AG09309 (cell line): ENCODE measurements at regions not wholly inside any gene's neighbourhood (a gene's known extent, or its start where the extent isn't known, plus 50 kb on each side); places are given as distances from the start of the nearest gene placed in this dataset.

Experiments
- DNase-seq: peaks from one replicate; pipeline ENCODE4 v3.0.0-alpha.2; 2010; ENCODE audit warnings: low read depth
- H3K4me3 ChIP-seq: 2 replicates; pipeline ENCODE4 v1.5.1; 2011; ENCODE audit warnings: mild to moderate bottlenecking, low read depth, low read length, moderate library complexity; ENCODE audit not compliant: control insufficient read depth
- TF ChIP-seq, protein P1 (sequence below): IDR thresholded peaks from 2 replicates; pipeline ENCODE4 v1.5.1; 2011; ENCODE audit warnings: mild to moderate bottlenecking, low read depth, low read length, inconsistent platforms; ENCODE audit not compliant: insufficient read depth, control insufficient read depth; ENCODE audit errors: missing control alignments

DNA sequence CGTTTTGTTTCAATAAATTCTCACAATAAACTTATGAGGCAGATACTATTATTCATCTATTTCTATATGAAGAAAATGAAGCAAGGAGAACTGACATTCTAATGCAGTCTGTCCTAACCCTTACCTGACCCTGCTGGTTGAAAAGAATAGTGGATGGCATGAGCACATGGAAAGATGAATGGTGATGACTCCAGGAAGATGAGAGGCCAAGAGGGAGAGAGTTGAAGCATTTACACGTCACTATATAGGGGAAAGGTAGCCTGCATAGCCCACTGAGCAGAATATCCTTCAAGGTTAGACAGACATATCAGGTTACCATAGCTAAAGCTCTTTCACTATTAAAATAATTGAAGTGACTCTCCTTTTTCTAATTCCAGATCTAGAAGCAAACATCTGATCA is 163.9 kb upstream of the CDK1 start:
- TF ChIP-seq, protein P1, sequence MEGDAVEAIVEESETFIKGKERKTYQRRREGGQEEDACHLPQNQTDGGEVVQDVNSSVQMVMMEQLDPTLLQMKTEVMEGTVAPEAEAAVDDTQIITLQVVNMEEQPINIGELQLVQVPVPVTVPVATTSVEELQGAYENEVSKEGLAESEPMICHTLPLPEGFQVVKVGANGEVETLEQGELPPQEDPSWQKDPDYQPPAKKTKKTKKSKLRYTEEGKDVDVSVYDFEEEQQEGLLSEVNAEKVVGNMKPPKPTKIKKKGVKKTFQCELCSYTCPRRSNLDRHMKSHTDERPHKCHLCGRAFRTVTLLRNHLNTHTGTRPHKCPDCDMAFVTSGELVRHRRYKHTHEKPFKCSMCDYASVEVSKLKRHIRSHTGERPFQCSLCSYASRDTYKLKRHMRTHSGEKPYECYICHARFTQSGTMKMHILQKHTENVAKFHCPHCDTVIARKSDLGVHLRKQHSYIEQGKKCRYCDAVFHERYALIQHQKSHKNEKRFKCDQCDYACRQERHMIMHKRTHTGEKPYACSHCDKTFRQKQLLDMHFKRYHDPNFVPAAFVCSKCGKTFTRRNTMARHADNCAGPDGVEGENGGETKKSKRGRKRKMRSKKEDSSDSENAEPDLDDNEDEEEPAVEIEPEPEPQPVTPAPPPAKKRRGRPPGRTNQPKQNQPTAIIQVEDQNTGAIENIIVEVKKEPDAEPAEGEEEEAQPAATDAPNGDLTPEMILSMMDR: no peak
- no peak for DNase-seq
- no peak overlapping the region for H3K4me3 ChIP-seq

DNA sequence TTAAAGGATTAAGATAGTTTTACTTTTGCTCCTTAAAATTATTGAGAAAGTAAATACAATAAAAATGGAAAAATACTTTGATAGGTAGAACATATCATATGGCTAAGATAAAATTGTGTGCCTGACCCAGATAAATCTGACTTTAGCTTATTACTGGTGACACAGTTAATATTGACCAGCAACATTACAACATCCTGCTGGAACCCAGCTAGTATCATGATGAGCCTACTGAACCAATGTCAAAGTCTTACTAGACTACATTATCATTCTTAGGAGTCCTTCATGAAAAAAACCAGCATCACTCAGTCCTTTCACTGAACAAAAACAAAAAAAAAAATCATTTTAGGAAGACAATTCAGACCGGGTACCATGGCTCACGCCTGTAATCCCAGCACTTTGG is 164.8 kb upstream of the CDK1 start:
- no peak overlapping the region for H3K4me3 ChIP-seq
- no peak for DNase-seq
- TF ChIP-seq, protein P1: no peak

DNA sequence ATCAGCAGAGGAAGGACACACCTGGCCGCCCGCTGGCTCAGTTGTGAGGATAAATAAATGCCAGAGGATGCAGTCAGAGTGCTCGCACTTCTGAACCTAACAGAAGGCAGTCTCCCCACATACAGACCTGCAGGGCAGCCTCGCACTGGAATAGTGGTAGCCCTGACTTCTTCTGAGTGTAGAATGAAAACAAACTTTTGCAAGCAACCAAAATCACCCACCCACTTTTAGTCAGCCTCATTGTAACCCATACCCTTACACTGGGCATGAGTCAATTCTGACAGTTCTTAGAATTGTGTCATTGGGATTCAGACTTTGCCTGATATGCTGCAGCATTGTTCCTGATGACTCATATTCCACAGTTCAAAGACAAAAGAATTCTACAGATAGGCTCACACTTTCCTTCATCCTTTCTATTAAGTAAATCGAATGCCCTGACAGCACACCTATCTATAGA is 167.0 kb upstream of the CDK1 start:
- no peak overlapping the region for H3K4me3 ChIP-seq
- DNase-seq: peak; percentile 32
- TF ChIP-seq, protein P1: no peak

DNA sequence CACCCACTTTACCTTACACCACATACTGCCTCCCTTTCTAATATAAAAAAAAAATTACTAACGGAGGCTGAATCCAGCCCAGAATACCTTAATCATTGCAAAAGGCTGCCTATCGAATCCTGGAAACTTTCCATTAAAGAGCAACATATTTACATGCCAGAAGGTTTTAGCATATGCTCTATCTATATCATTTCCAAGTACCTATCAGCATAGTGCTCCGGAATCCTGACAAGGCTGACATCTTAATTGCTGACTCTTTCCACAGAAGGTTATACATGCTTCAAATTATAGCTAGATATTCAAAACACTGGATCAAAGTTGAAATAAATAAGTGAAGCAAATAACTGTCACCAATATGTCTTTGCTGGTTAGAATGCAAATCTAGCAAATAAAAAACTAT is 170.9 kb upstream of the CDK1 start:
- TF ChIP-seq, protein P1: no peak
- no peak overlapping the region for H3K4me3 ChIP-seq
- DNase-seq: no peak

DNA sequence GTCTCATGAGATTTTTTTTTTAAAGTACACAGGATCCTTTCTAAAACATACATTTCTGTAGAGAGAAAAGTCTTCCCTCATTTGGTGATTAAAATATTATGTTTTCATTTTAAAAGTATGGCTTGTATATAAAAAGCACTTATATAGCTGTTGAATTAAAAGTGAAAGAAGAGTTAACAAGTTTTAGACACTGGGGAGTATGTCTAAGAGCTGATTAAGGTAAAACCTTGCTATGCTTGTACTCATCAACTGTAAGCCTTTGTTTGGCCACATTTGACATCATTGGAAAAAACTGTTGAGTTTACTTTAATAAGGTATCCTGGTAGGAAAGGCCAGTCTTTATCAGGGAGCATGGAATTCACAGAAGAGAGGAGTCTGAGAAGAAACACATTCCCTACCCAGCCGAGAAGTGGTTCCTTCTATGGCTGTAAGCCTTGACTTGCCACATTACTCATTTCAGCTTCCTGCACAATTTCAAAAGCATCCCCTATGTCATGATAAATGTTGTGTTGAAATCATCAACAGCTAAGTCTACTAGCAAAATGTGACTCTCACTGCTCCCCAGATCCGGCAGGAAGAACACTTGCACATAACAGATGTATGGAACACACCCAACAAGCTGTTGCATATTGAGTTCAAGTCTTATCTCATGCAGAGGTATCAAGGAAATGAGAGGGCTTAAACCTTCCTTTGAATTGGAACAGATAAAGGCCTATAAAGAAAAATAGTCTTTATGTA is 171.8 kb upstream of the CDK1 start:
- DNase-seq: peak; percentile 67
- TF ChIP-seq, protein P1: no peak
- no peak overlapping the region for H3K4me3 ChIP-seq

DNA sequence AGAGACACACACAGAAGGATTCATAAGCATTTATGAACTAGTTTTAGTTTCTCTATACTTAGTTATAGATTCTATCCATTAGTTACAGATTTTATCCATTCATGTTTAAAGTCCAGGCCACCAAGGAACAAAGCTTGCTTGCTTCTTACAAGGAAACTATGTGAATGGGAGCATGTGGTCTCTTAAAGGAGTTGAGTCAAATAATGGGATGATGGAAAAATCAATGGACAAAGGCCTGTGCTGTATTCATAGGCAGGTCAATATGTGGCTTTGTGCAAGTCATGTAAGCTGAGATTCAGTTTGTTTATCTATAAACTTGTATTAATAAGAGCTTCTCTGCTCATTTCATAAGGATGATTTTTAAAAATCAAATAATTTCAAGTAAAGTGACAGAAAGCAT is 172.8 kb upstream of the CDK1 start:
- DNase-seq: no peak
- TF ChIP-seq, protein P1: no peak
- H3K4me3 ChIP-seq: no peak overlapping the region
